MM.1S (cell line): ENCODE measurements at regions not wholly inside any gene's neighbourhood (a gene's known extent, or its start where the extent isn't known, plus 50 kb on each side); places are given as distances from the start of the nearest gene placed in this dataset.

Source experiments
- DNase-seq: peaks from one replicate; pipeline ENCODE4 v3.0.0-alpha.2; 2015
- H2AFZ ChIP-seq: fragments of 300-600 bp; sonication (generic); 2 replicates; pipeline ENCODE4 v1.6.0; 2016; ENCODE audit warnings: antibody characterized with exemption, low read length
- H3F3A ChIP-seq: fragments of 300-600 bp; sonication (generic); 2 replicates; pipeline ENCODE4 v1.6.1; 2016; ENCODE audit warnings: mild to moderate bottlenecking, antibody characterized with exemption, low read length, moderate library complexity, mixed read lengths; ENCODE audit not compliant: insufficient read depth
- H3K27ac ChIP-seq: fragments of 300-600 bp; sonication (generic); 2 replicates; pipeline ENCODE4 v1.5.1; 2016; ENCODE audit warnings: mild to moderate bottlenecking, low read length
- H3K27me3 ChIP-seq: fragments of 300-600 bp; sonication (generic); replicated peaks from 2 replicates; pipeline ENCODE4 v1.6.0; 2016; ENCODE audit warnings: low read length; ENCODE audit not compliant: insufficient read depth
- H3K36me3 ChIP-seq: fragments of 300-600 bp; sonication (generic); replicated peaks from 2 replicates; pipeline ENCODE4 v1.6.1; 2016; ENCODE audit warnings: mild to moderate bottlenecking, low read length, mixed read lengths; ENCODE audit not compliant: insufficient read depth
- H3K4me1 ChIP-seq: fragments of 300-600 bp; sonication (generic); 2 replicates; pipeline ENCODE4 v1.6.1; 2016; ENCODE audit warnings: low read length, mixed read lengths
- H3K4me2 ChIP-seq: fragments of 300-600 bp; sonication (generic); 2 replicates; pipeline ENCODE4 v1.6.0; 2016; ENCODE audit warnings: low read depth, low read length
- H3K4me3 ChIP-seq: fragments of 300-600 bp; sonication (generic); 2 replicates; pipeline ENCODE4 v1.5.1; 2016; ENCODE audit warnings: low read length, mixed read lengths
- H3K79me2 ChIP-seq: fragments of 300-600 bp; sonication (generic); 2 replicates; pipeline ENCODE4 v1.6.1; 2016; ENCODE audit warnings: mixed run types, low read length, mixed read lengths
- H3K9ac ChIP-seq: fragments of 300-600 bp; sonication (generic); 2 replicates; pipeline ENCODE4 v1.6.1; 2016; ENCODE audit warnings: low read length, mixed read lengths
- H3K9me2 ChIP-seq: fragments of 300-600 bp; sonication (generic); replicated peaks from 2 replicates; pipeline ENCODE4 v1.6.1; 2016; ENCODE audit warnings: mild to moderate bottlenecking, low read length, mixed read lengths; ENCODE audit not compliant: insufficient read depth
- H3K9me3 ChIP-seq: fragments of 300-600 bp; sonication (generic); replicated peaks from 2 replicates; pipeline ENCODE4 v1.6.1; 2016; ENCODE audit warnings: mild to moderate bottlenecking, low read length, mixed read lengths; ENCODE audit not compliant: insufficient read depth
- H4K20me1 ChIP-seq: fragments of 300-600 bp; sonication (generic); 2 replicates; pipeline ENCODE4 v1.6.1; 2016; ENCODE audit warnings: mild to moderate bottlenecking, low read length, moderate library complexity, mixed read lengths; ENCODE audit not compliant: insufficient read depth
- CTCF ChIP-seq: fragments of 300-600 bp; sonication (generic); IDR thresholded peaks from 2 replicates; pipeline ENCODE4 v1.5.1; 2016; ENCODE audit warnings: antibody characterized with exemption, low read length, mixed read lengths
- EZH2 ChIP-seq: fragments of 300-600 bp; sonication (generic); optimal IDR thresholded peaks from 2 replicates; pipeline ENCODE3; 2017; ENCODE audit warnings: low read depth, mild to moderate bottlenecking, antibody characterized with exemption, low read length, mixed read lengths
- EZH2phosphoT487 ChIP-seq: fragments of 300-600 bp; sonication (generic); IDR thresholded peaks from 2 replicates; pipeline ENCODE4 v1.6.1; 2018; ENCODE audit warnings: antibody characterized with exemption, low read length

- no peak for DNase-seq
- no peaks in the 10 kb centered on the region for H3K4me1 ChIP-seq
Observed at GRCh38 chr13:81760316-81760715, 1419.4 kb upstream of the SPRY2 start.

GRCh38 chr13:81757348-81757970 is 1416.5 kb upstream of the SPRY2 start:
- Histone ChIP-seq H3K4me3 (no peak overlapping the region), H3K9ac (no peak overlapping the region), H3K9me3 (no peaks in the 10 kb centered on the region), H4K20me1 (no peaks in the 10 kb centered on the region), H3K4me2 (no peak overlapping the region), H2AFZ (no peak overlapping the region), H3K36me3 (no peaks in the 10 kb centered on the region), H3K27ac (no peak overlapping the region), H3K79me2 (no peaks in the 10 kb centered on the region), H3K4me1 (no peaks in the 10 kb centered on the region), H3K9me2 (no peaks in the 10 kb centered on the region), H3F3A (no peaks in the 10 kb centered on the region), H3K27me3 (no peaks in the 10 kb centered on the region)
- no peak for TF ChIP-seq CTCF
- no peak for TF ChIP-seq EZH2
- TF ChIP-seq EZH2phosphoT487, result no peak
- no peak for DNase-seq

More at GRCh38 chr13:81760316-81760715, 1419.4 kb upstream of the SPRY2 start:
- Histone ChIP-seq H3K4me2 (no peak overlapping the region), H3K9ac (no peak overlapping the region), H3F3A (no peaks in the 10 kb centered on the region), H4K20me1 (no peaks in the 10 kb centered on the region), H3K36me3 (no peaks in the 10 kb centered on the region), H3K79me2 (no peaks in the 10 kb centered on the region), H3K27ac (no peak overlapping the region), H3K4me3 (no peak overlapping the region), H2AFZ (no peak overlapping the region), H3K9me2 (no peaks in the 10 kb centered on the region), H3K9me3 (no peaks in the 10 kb centered on the region), H3K27me3 (no peaks in the 10 kb centered on the region)
- TF ChIP-seq EZH2phosphoT487 (no peak), EZH2 (no peak), CTCF (no peak)

- no peak overlapping the region for H3K27ac ChIP-seq
- TF ChIP-seq EZH2 (no peak), EZH2phosphoT487 (no peak), CTCF (no peak)
- H3K9me2 ChIP-seq, result no peaks in the 10 kb centered on the region
- H3K4me3 ChIP-seq, result no peak overlapping the region
- DNase-seq, result no peak
- H3K36me3 ChIP-seq, result no peaks in the 10 kb centered on the region
- H2AFZ ChIP-seq, result no peak overlapping the region
- no peaks in the 10 kb centered on the region for H3K79me2 ChIP-seq
- no peaks in the 10 kb centered on the region for H3F3A ChIP-seq
- no peaks in the 10 kb centered on the region for H3K4me1 ChIP-seq
- no peak overlapping the region for H3K9ac ChIP-seq
- no peaks in the 10 kb centered on the region for H3K27me3 ChIP-seq
- H3K4me2 ChIP-seq, result no peak overlapping the region
- no peaks in the 10 kb centered on the region for H4K20me1 ChIP-seq
- H3K9me3 ChIP-seq, result no peaks in the 10 kb centered on the region
Observed at GRCh38 chr13:81745391-81745790, 1404.5 kb upstream of the SPRY2 start.
